C1 segment of cervical spinal cord (tissue), 14 donors: ENCODE measurements at regions not wholly inside any gene's neighbourhood (a gene's known extent, or its start where the extent isn't known, plus 50 kb on each side); places are given as distances from the start of the nearest gene placed in this dataset.

ENCODE experiments used
- DNase-seq, 14 donors: peaks; one replicate each; lab custom pipeline; 2025; lab: John Stamatoyannopoulos, UW

- DNase-seq = no peak
Measured at GRCh38 chr2:120605231-120605935, 130.3 kb upstream of the GLI2 start.

- DNase-seq = no peak
Measured at GRCh38 chr2:120606280-120606679, 129.4 kb upstream of the GLI2 start.

GRCh38 chr2:120606931-120607330, 128.7 kb upstream of the GLI2 start:
- no peak for DNase-seq

- DNase-seq = no peak
Measured at GRCh38 chr2:120607506-120607905, 128.2 kb upstream of the GLI2 start.

- no peak for DNase-seq
Measured at GRCh38 chr2:120607996-120608395, 127.7 kb upstream of the GLI2 start.

- no peak for DNase-seq
Measured at GRCh38 chr2:120609826-120610395, 125.8 kb upstream of the GLI2 start.

- no peak for DNase-seq
Measured at GRCh38 chr2:120611016-120611415, 124.7 kb upstream of the GLI2 start.

GRCh38 chr2:120611961-120612360, 123.7 kb upstream of the GLI2 start:
- DNase-seq = no peak

GRCh38 chr2:120612471-120612870, 123.2 kb upstream of the GLI2 start:
- DNase-seq = no peak

GRCh38 chr2:120612931-120613330, 122.7 kb upstream of the GLI2 start:
- no peak for DNase-seq

GRCh38 chr2:120613742-120614571, 121.7 kb upstream of the GLI2 start:
- no peak for DNase-seq

- DNase-seq = no peak
Measured at GRCh38 chr2:120614901-120615300, 120.8 kb upstream of the GLI2 start.

GRCh38 chr2:120616261-120616660, 119.4 kb upstream of the GLI2 start:
- DNase-seq = no peak

- DNase-seq = peak in 1 of 14 donors; percentile 16
Measured at GRCh38 chr2:120617055-120617454, 118.6 kb upstream of the GLI2 start.

- DNase-seq = no peak
Measured at GRCh38 chr2:120618830-120619229, 116.8 kb upstream of the GLI2 start.

- no peak for DNase-seq
Measured at GRCh38 chr2:120619579-120619978, 116.1 kb upstream of the GLI2 start.

GRCh38 chr2:120620025-120620793, 115.5 kb upstream of the GLI2 start:
- no peak for DNase-seq

GRCh38 chr2:120622159-120622869, 113.4 kb upstream of the GLI2 start:
- DNase-seq = no peak

GRCh38 chr2:120622886-120623753, 112.5 kb upstream of the GLI2 start:
- DNase-seq = peak in 5 of 14 donors; percentile 7 to 35 (median 20)

- DNase-seq = no peak
Measured at GRCh38 chr2:120624061-120624737, 111.5 kb upstream of the GLI2 start.
